IPS DF 6.9 (cell line): ENCODE measurements at regions not wholly inside any gene's neighbourhood (a gene's known extent, or its start where the extent isn't known, plus 50 kb on each side); places are given as distances from the start of the nearest gene placed in this dataset.

Experiments
- DNase-seq: peaks from one replicate; pipeline ENCODE4 v3.0.0-alpha.2; 2013; ENCODE audit warnings: low read depth, low spot score
- H3K27ac ChIP-seq: one replicate; pipeline ENCODE4 v1.5.1; 2013; ENCODE audit warnings: low read length, control low read depth
- H3K27me3 ChIP-seq: 2 replicates; pipeline ENCODE4 v1.6.1; 2013; ENCODE audit warnings: mild to moderate bottlenecking, low read length; ENCODE audit not compliant: control insufficient read depth, insufficient read depth
- H3K36me3 ChIP-seq: 2 replicates; pipeline ENCODE4 v1.6.1; 2013; ENCODE audit warnings: low read length; ENCODE audit not compliant: control insufficient read depth, insufficient read depth
- H3K4me1 ChIP-seq: 2 replicates; pipeline ENCODE4 v1.6.1; 2013; ENCODE audit warnings: low read length; ENCODE audit not compliant: control insufficient read depth, insufficient read depth
- H3K4me3 ChIP-seq: 2 replicates; pipeline ENCODE4 v1.5.1; 2013; ENCODE audit warnings: mild to moderate bottlenecking, low read length
- H3K9me3 ChIP-seq: 2 replicates; pipeline ENCODE4 v1.6.1; 2013; ENCODE audit warnings: low read length, inconsistent platforms; ENCODE audit not compliant: control insufficient read depth, insufficient read depth
- WGBS: extraction: QIAGEN DNeasy Blood & Tissue Kit; methylation state at CpG from one replicate; pipeline ENCODE4 v1.1.7; 2013; ENCODE audit warnings: mixed read lengths, missing lambda C conversion rate; ENCODE audit not compliant: insufficient read length, insufficient coverage; 5-methylcytosine and 5-hydroxymethylcytosine counted together

DNA sequence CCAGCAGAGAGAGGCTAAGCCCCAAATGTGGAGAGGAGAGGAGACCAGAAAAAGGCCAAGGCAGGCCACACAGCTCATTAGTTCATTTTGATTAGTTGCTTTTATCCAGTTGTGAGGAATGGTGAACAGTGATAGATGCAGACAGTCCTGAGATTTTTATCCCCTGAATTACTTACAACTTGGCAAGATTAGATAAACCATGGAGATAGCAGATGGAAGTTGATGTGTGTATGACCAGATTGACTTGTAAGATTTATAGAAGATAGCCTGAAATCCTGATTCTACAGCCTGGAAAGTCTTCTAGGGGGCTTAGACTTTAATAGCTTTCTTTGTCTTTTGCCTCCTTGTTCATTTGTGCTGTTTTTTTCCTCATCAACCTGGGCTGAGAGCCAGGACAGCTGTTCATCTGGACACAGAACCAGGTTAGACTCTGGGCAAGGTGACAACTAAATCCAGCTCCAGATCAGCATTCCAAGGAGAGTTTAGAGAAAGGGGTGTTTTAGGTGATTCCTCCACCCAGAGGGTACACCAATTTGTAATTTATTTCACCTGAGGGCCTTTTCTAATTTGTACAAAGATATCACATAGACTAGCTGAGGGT lies 215.5 kb downstream of the SPATA18 start:
- DNase-seq, result no peak
- Histone ChIP-seq H3K27ac (no peak overlapping the region), H3K4me3 (no peak overlapping the region), H3K9me3 (no peaks in the 10 kb centered on the region; the same call in 1 of the 2 replicates), H3K4me1 (no peaks in the 10 kb centered on the region), H3K27me3 (no peaks in the 10 kb centered on the region), H3K36me3 (no peaks in the 10 kb centered on the region)

DNA sequence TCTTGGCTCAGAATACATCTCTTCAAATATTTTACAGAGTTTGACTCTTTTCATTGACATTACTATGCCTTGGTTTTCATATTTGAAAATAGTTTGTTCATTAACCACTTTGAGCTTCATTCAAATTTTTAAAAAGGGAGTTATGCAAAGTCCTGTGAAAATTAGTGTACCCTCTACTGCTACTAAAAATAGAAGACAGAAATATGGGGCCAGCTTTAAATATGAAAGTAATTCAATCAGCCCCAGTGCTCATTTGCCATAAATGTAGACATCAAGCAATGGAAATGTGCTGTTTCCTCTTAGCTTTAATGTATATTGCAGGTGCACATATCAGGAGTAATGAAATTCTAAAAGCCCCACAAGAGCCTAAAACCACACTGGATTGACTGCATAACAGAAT lies 218.7 kb downstream of the SPATA18 start:
- H3K36me3 ChIP-seq, result no peaks in the 10 kb centered on the region
- no peak for DNase-seq
- no peaks in the 10 kb centered on the region; the same call in 1 of the 2 replicates for H3K9me3 ChIP-seq
- no peak overlapping the region for H3K4me3 ChIP-seq
- H3K27ac ChIP-seq, result no peak overlapping the region
- no peaks in the 10 kb centered on the region for H3K27me3 ChIP-seq
- H3K4me1 ChIP-seq, result no peaks in the 10 kb centered on the region

DNA sequence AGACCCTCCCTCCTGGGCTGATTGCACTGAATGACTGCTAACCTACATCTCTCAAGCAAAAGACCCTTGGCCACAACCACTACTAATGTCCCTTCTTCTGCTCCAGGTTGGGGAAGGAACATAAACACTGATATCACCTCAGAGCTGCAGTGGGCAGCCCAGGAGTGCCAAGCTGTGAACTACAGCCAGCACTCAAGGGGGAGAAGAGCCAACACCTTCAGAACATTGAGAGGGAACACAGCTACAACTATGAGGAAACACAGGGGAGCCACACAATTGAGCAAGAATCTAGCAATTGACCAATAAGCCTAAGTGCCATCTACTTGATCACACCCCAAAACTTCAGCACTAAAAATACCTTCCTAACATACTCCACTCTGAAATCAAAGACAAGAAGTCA lies 222.8 kb downstream of the SPATA18 start:
- H3K36me3 ChIP-seq, result no peaks in the 10 kb centered on the region
- DNase-seq, result no peak
- no peak overlapping the region for H3K27ac ChIP-seq
- no peaks in the 10 kb centered on the region for H3K27me3 ChIP-seq
- no peaks in the 10 kb centered on the region for H3K4me1 ChIP-seq
- H3K9me3 ChIP-seq, result no peaks in the 10 kb centered on the region
- no peak overlapping the region for H3K4me3 ChIP-seq

DNA sequence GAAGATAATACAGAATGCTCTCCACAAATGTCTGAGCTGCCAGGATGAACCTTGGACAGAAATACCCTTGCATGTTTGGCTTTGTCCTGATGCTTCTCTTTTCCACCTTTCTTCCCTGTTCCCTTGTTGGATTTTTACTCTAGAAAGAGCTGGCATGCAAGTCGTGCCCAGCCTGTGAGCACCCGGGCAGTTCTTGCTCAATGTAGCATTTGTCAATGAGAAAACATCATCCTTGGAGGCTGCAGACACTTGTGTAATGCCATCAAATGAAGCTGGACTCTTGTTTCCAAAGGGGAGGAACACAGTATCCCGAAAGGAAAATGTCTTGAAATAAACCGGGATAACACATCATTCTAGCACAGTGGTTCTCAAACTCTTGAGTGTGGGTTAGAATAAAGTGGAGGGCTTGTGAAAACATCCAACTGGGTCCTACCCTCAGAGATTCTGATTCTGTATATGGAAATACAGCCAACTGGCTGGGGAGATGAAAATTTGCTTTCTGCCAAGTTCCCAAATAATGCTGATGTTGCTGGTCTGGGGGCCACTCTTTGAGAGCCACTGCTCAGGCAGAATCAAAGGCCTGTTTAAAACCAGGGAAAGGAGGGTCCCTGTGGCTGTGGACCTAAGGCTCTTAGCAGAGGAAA lies 237.2 kb downstream of the SPATA18 start:
- H3K4me1 ChIP-seq, result no peaks in the 10 kb centered on the region
- no peaks in the 10 kb centered on the region for H3K9me3 ChIP-seq
- no peak for DNase-seq
- no peaks in the 10 kb centered on the region for H3K36me3 ChIP-seq
- H3K27ac ChIP-seq, result no peak overlapping the region
- H3K27me3 ChIP-seq, result no peaks in the 10 kb centered on the region
- no peak overlapping the region for H3K4me3 ChIP-seq
- WGBS, result no CpG with 5 or more reads among the region's 4 CpGs

DNA sequence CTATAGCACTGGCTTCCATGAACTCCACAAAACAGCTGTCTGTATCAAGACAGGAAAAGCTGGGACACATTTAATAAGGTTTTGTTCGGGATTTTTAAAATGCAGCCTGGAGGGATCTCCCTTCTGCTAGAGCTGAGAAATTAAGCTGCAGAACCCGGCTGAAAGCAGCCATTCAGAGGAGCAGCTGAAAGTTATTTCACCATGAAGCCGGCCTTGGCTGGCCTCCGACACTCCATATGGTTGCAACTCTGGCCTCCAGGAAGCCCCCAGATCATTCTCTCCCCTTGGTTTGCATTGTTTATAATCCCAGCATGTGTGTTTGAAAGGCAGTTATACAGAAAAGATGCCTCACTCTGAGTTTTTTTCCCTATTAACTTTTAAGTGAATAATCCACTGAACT lies 239.4 kb downstream of the SPATA18 start:
- Histone ChIP-seq H3K36me3 (no peaks in the 10 kb centered on the region), H3K4me3 (no peak overlapping the region), H3K27me3 (no peaks in the 10 kb centered on the region), H3K27ac (no peak overlapping the region), H3K4me1 (no peaks in the 10 kb centered on the region), H3K9me3 (no peaks in the 10 kb centered on the region)
- no CpG with 5 or more reads among the region's 4 CpGs for WGBS
- DNase-seq, result no peak

DNA sequence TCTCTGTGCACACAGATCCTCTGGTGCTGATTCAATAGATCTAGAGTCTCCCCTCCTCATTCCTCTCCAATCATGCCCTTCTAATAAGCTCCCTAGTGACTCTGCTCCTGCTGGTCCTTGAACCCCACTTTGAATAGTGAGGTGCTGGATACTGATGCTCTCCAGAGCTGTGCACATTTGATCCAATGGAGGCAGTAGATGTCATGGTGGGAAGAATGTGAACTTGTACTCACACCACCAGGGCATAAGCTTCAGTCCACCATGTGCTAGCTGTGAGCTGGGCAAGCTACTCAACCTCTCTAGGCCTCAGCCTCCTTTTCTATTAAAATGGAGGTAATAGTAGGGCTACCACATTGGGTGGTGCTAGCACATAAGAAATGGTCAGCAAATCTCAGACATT lies 241.1 kb downstream of the SPATA18 start:
- no peak overlapping the region for H3K27ac ChIP-seq
- no peaks in the 10 kb centered on the region for H3K4me1 ChIP-seq
- no peak for DNase-seq
- H3K36me3 ChIP-seq, result no peaks in the 10 kb centered on the region
- no peaks in the 10 kb centered on the region for H3K27me3 ChIP-seq
- H3K4me3 ChIP-seq, result no peak overlapping the region
- H3K9me3 ChIP-seq, result no peaks in the 10 kb centered on the region

DNA sequence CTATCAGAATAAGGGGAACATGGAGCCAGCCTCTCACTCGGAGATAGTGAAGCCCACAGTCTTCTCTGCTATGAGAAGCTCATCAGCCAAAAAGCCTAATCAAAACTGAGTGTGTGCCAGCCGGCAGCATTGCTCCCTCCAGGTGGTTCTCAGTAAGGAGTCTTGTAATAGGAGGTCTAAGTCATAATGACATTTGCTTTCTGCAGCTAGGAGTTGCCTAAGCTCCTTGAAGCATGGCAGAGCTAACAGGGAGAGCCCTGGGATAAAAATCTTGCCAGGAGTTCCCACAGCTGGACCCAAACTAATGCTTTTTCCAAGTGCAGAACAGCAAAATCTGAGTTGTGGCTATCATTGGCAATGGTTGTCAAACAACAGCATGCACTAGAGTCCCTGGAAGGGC lies 245.2 kb downstream of the SPATA18 start:
- no peak for DNase-seq
- no CpG with 5 or more reads among the region's 2 CpGs for WGBS
- no peak overlapping the region for H3K4me3 ChIP-seq
- no peaks in the 10 kb centered on the region for H3K36me3 ChIP-seq
- H3K9me3 ChIP-seq, result no peaks in the 10 kb centered on the region
- no peaks in the 10 kb centered on the region for H3K27me3 ChIP-seq
- no peaks in the 10 kb centered on the region for H3K4me1 ChIP-seq
- no peak overlapping the region for H3K27ac ChIP-seq

DNA sequence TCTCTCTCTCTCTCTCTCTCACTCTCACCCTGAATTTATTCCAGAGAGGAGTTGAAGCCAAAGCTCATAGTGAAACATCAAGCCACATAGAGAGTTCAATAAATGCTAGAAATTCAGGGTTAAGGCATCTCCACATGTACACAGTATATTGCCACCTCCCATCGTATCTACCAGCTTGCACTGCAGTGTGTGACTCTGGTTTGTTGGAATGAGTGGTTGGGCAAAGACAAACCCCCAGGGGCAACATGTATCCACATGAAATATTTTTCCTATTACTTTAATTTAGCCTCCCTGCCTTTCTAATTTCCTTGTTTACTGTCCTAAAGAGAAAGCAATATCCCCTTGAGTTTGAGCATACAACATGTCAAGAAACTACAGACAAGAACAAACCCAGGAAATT lies 247.3 kb downstream of the SPATA18 start:
- H3K27ac ChIP-seq, result no peak overlapping the region
- no peaks in the 10 kb centered on the region for H3K27me3 ChIP-seq
- no peaks in the 10 kb centered on the region for H3K9me3 ChIP-seq
- H3K4me1 ChIP-seq, result no peaks in the 10 kb centered on the region
- no peak for DNase-seq
- no peaks in the 10 kb centered on the region for H3K36me3 ChIP-seq
- H3K4me3 ChIP-seq, result no peak overlapping the region
- no CpG with 5 or more reads among the region's 1 CpG for WGBS

DNA sequence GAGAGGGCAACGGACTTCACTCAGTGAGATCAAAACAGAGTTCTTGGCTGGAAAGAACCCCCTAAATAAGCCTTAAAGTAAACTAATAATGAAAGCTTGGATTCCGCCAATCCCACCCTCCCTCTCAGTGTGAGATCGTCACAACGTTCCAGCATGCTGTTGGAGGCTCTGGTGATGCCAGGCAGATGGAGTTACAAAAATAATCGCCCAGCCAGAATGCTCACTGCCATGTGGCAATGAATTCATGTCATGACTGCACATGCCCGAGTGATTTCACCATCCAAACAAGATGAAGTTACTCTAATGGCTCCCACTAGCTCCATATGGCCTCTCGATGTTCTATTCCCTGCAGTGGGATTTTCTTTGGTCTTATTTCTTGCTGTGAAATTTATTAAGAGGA lies 248.0 kb downstream of the SPATA18 start:
- no peak for DNase-seq
- Histone ChIP-seq H3K9me3 (no peaks in the 10 kb centered on the region), H3K4me1 (no peaks in the 10 kb centered on the region), H3K27me3 (no peaks in the 10 kb centered on the region), H3K4me3 (no peak overlapping the region), H3K27ac (no peak overlapping the region), H3K36me3 (no peaks in the 10 kb centered on the region)
- no CpG with 5 or more reads among the region's 7 CpGs for WGBS

DNA sequence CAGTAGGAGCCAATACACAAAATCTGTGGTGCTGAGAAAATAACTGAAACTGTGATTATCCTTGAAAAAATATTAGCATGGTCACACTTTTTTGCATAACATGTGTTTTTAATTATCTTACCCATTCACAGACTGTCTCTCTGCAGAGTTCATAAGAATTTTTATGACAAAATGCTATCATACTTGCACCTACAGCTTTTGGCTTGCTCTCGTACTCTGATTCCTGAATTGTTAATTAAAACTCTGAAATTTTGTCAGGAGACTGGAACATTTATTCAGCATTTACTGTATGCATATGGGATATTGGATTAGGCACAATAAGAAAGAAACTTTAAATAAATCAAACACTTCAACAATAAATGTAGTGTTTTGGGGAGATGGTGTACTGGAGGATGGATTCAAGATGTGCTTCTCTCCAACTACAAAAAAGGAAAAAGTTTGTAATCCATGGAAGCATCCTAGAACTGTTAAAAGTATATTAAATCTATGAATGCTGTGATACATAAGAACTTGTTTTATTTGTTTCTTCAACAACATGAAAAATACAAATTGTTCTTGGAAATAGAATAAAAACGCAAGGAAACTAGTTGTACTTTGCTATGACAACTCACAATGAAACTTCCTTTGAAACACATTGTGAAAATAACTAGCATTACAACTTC lies 260.5 kb downstream of the SPATA18 start:
- Histone ChIP-seq H3K9me3 (no peaks in the 10 kb centered on the region), H3K4me1 (peaks cover 3% of the 10 kb centered on the region), H3K27ac (no peak overlapping the region), H3K4me3 (no peak overlapping the region), H3K36me3 (no peaks in the 10 kb centered on the region), H3K27me3 (no peaks in the 10 kb centered on the region)
- no CpG with 5 or more reads among the region's 2 CpGs for WGBS
- DNase-seq, result no peak

DNA sequence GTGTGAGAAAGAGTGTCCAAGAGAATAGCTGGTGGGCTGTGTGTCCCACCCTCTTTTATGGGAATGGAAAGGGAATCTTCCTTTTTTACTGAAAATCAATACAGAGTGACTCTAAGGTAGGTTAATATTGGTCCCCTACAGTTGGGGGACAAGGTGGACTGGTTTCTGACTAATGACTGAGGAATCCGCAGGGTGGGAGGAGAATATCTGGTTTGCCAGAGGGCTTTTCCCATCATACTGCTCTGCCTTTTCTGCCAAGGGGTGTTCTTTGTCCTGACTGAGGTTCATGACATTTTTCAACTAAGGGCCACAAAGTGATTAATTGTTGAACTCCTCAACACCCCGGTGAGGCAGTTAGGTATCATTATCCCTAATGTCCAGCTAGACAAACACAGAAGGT lies 261.6 kb downstream of the SPATA18 start:
- Histone ChIP-seq H3K27ac (no peak overlapping the region), H3K4me3 (no peak overlapping the region), H3K9me3 (no peaks in the 10 kb centered on the region), H3K36me3 (no peaks in the 10 kb centered on the region), H3K4me1 (peaks cover 3% of the 10 kb centered on the region), H3K27me3 (no peaks in the 10 kb centered on the region)
- DNase-seq, result no peak
- no CpG with 5 or more reads among the region's 2 CpGs for WGBS
